ENCODE measurements at regions not wholly inside any gene's neighbourhood (a gene's known extent, or its start where the extent isn't known, plus 50 kb on each side); places are given as distances from the start of the nearest gene placed in this dataset.

DNA sequence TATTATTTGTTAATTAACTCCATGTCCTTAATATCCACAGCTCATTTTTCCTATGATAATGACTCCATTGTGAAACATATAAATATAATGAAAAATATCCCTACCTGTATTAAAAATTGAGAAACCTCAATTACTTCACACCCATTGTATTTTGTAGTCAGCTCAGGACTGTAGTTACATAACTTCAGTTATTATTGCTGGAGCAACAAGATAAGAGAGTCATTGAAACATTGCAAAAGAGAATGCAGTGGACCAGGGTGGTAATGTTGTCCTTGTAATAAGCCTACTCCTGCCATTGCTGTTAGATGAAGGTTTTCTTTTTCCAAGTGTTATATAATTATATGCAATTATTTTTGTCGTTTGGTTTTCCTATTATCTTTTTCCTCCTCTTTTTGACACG, 184.4 kb downstream of the PRL start:
- no peaks in the 10 kb centered on the region for H3F3A ChIP-seq (ENCODE audit: control insufficient read depth, insufficient read depth)
- H4K20me1 ChIP-seq (ENCODE audit: control insufficient read depth, insufficient read depth, low read depth, low read length) = no peaks in the 10 kb centered on the region
- H3K9me3 ChIP-seq (ENCODE audit: control insufficient read depth, insufficient read depth, low read length) = no peaks in the 10 kb centered on the region
- no peaks in the 10 kb centered on the region for H3K27me3 ChIP-seq (ENCODE audit: control insufficient read depth, low read length)
- H3K4me2 ChIP-seq (ENCODE audit: low read length) = no peak overlapping the region
- no peak for TF ChIP-seq EZH2phosphoT487 (IDR thresholded peaks at IDR 0.05; ENCODE audit: borderline replicate concordance, low read length)
- TF ChIP-seq, protein P1, sequence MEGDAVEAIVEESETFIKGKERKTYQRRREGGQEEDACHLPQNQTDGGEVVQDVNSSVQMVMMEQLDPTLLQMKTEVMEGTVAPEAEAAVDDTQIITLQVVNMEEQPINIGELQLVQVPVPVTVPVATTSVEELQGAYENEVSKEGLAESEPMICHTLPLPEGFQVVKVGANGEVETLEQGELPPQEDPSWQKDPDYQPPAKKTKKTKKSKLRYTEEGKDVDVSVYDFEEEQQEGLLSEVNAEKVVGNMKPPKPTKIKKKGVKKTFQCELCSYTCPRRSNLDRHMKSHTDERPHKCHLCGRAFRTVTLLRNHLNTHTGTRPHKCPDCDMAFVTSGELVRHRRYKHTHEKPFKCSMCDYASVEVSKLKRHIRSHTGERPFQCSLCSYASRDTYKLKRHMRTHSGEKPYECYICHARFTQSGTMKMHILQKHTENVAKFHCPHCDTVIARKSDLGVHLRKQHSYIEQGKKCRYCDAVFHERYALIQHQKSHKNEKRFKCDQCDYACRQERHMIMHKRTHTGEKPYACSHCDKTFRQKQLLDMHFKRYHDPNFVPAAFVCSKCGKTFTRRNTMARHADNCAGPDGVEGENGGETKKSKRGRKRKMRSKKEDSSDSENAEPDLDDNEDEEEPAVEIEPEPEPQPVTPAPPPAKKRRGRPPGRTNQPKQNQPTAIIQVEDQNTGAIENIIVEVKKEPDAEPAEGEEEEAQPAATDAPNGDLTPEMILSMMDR (IDR thresholded peaks at IDR 0.05; ENCODE audit: low read depth, low read length, poor library complexity, severe bottlenecking) = no peak
- no peaks in the 10 kb centered on the region for H3K4me1 ChIP-seq (ENCODE audit: control insufficient read depth, low read length)
- H3K9me2 ChIP-seq (replicated peaks; ENCODE audit: control insufficient read depth, low read length) = no peaks in the 10 kb centered on the region
- H3K36me3 ChIP-seq (ENCODE audit: control insufficient read depth, low read length) = no peaks in the 10 kb centered on the region
- H3K4me3 ChIP-seq (ENCODE audit: low read length) = no peak overlapping the region
- H3K79me2 ChIP-seq (ENCODE audit: control insufficient read depth, low read length) = no peaks in the 10 kb centered on the region
- H3K27ac ChIP-seq (ENCODE audit: low read depth, low read length) = no peak overlapping the region

DNA sequence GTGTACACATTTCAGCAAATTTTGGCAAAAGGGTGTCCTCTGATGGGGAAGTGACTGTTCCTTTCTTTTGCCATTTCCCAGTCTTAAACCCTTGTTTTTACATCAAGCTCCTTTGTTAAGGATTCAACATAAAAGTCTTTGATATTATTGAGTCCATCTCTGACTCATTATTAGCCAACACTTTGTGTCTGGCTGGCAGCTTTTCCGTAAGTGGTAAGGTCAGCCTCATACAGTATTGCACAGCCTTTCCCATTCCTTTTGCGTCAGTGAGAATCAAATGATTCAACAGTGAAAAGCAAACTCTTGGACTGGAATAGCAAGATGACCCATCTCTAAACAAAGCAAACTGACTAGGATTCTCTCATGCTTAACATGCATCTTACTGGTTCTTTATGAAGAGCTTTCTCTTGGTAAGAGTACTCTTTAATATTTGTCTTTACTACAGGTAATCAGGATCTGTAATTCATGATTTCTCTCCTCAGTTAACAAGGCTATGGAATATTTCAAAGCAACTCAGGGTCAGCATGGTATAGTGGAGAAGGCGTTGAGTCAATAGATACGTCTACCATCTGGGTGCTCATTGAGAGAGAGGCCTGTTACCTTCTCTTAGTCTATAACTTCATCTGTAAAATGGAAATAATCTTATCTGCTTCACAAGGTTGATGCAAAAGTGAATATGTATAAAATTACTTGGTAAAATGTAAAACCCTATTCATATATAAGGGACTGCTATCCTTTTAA, 183.6 kb downstream of the PRL start:
- Histone ChIP-seq H3K9me3 (ENCODE audit: control insufficient read depth, insufficient read depth, low read length) (no peaks in the 10 kb centered on the region), H3K79me2 (ENCODE audit: control insufficient read depth, low read length) (no peaks in the 10 kb centered on the region), H4K20me1 (ENCODE audit: control insufficient read depth, insufficient read depth, low read depth, low read length) (no peaks in the 10 kb centered on the region), H3K4me3 (ENCODE audit: low read length) (no peak overlapping the region), H3K4me2 (ENCODE audit: low read length) (no peak overlapping the region), H3K27me3 (ENCODE audit: control insufficient read depth, low read length) (no peaks in the 10 kb centered on the region), H3F3A (ENCODE audit: control insufficient read depth, insufficient read depth) (no peaks in the 10 kb centered on the region), H3K9me2 (replicated peaks; ENCODE audit: control insufficient read depth, low read length) (no peaks in the 10 kb centered on the region), H3K27ac (ENCODE audit: low read depth, low read length) (no peak overlapping the region), H3K36me3 (ENCODE audit: control insufficient read depth, low read length) (no peaks in the 10 kb centered on the region), H3K4me1 (ENCODE audit: control insufficient read depth, low read length) (no peaks in the 10 kb centered on the region)
- no peak for TF ChIP-seq EZH2phosphoT487 (IDR thresholded peaks at IDR 0.05; ENCODE audit: borderline replicate concordance, low read length)
- TF ChIP-seq, protein P1 (IDR thresholded peaks at IDR 0.05; ENCODE audit: low read depth, low read length, poor library complexity, severe bottlenecking) = no peak

DNA sequence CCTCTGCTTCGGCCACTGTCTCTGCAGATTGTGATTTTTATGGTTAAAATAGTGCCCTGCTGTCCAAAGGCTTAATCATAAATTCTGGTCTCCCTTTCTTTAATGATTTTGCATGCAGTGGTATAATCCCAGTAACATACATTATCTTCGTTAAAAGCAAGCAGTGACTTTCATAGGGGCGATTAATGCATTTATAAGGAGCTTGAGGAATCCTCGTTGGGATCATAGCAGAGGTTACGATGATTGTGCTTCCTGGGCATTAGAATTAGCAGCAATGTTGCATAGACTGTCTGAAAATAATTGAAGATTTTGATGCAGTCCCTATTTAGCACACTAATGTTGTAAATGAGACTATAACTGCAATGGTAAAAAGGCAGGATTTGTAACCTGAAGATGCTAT, 181.3 kb downstream of the PRL start:
- H3K36me3 ChIP-seq (ENCODE audit: control insufficient read depth, low read length) = no peaks in the 10 kb centered on the region
- H3F3A ChIP-seq (ENCODE audit: control insufficient read depth, insufficient read depth) = no peaks in the 10 kb centered on the region
- H3K27ac ChIP-seq (ENCODE audit: low read depth, low read length) = no peak overlapping the region
- no peak overlapping the region for H3K4me2 ChIP-seq (ENCODE audit: low read length)
- no peak for TF ChIP-seq EZH2phosphoT487 (IDR thresholded peaks at IDR 0.05; ENCODE audit: borderline replicate concordance, low read length)
- TF ChIP-seq, protein P1 (IDR thresholded peaks at IDR 0.05; ENCODE audit: low read depth, low read length, poor library complexity, severe bottlenecking) = no peak
- no peak overlapping the region for H3K4me3 ChIP-seq (ENCODE audit: low read length)
- no peaks in the 10 kb centered on the region for H3K4me1 ChIP-seq (ENCODE audit: control insufficient read depth, low read length)
- H3K9me3 ChIP-seq (ENCODE audit: control insufficient read depth, insufficient read depth, low read length) = no peaks in the 10 kb centered on the region
- H4K20me1 ChIP-seq (ENCODE audit: control insufficient read depth, insufficient read depth, low read depth, low read length) = no peaks in the 10 kb centered on the region
- H3K79me2 ChIP-seq (ENCODE audit: control insufficient read depth, low read length) = no peaks in the 10 kb centered on the region
- H3K9me2 ChIP-seq (replicated peaks; ENCODE audit: control insufficient read depth, low read length) = no peaks in the 10 kb centered on the region
- H3K27me3 ChIP-seq (ENCODE audit: control insufficient read depth, low read length) = no peaks in the 10 kb centered on the region

All from DOHH2 (cell line).